ENCODE measurements at regions not wholly inside any gene's neighbourhood (a gene's known extent, or its start where the extent isn't known, plus 50 kb on each side); places are given as distances from the start of the nearest gene placed in this dataset.

DNA sequence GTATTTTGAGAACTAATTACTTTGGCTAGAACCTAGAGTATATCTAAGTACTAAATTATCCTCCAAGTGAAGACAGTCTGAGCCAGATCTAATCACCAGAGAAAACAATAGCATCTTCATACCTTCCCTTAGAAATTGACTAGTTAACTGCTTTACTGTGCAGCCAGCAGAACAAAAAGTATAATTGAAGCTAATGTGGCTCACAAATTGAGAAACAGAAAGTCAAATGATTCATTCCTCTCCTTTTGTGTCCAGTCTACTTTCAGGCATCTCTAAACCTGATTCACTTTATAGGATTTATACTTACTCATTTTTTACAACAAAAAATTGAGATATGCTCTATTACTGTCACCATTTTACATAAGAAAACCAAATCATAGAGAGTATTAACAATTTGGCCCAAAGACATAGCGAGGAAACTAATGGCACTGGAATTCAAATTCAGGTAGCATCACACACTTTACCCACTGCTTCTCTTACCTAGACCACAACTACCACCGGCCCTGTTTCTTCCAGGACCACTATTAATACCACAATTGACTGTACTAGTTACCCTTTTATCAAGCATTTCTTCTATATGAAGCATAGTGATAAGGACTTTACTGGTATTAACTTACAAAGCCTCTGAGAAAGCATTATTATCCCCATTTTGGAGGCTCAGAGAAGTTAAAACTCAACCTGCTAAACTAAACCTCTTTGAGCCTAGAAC, 1402.6 kb upstream of the TENM4 start:
- no peak for TF ChIP-seq ZNF384 (IDR thresholded peaks at IDR 0.05)
- TF ChIP-seq FOXM1 (IDR thresholded peaks at IDR 0.05; ENCODE audit: borderline replicate concordance) = no peak
- TF ChIP-seq BHLHE40 (IDR thresholded peaks at IDR 0.05; ENCODE audit: borderline replicate concordance) = no peak
- TF ChIP-seq L3MBTL2 (conservative IDR thresholded peaks at IDR 0.05) = no peak
- TF ChIP-seq CTBP1 (IDR thresholded peaks at IDR 0.05; ENCODE audit: borderline replicate concordance) = no peak
- no peak for TF ChIP-seq NFRKB (IDR thresholded peaks at IDR 0.05)
- TF ChIP-seq, protein P1, sequence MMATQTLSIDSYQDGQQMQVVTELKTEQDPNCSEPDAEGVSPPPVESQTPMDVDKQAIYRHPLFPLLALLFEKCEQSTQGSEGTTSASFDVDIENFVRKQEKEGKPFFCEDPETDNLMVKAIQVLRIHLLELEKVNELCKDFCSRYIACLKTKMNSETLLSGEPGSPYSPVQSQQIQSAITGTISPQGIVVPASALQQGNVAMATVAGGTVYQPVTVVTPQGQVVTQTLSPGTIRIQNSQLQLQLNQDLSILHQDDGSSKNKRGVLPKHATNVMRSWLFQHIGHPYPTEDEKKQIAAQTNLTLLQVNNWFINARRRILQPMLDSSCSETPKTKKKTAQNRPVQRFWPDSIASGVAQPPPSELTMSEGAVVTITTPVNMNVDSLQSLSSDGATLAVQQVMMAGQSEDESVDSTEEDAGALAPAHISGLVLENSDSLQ (IDR thresholded peaks at IDR 0.05) = no peak
- TF ChIP-seq HDGF (IDR thresholded peaks at IDR 0.05; ENCODE audit: borderline replicate concordance) = no peak
- no peak for TF ChIP-seq LEF1 (IDR thresholded peaks at IDR 0.05; ENCODE audit: borderline replicate concordance)
- no peak for TF ChIP-seq TARDBP (IDR thresholded peaks at IDR 0.05)
- TF ChIP-seq ELF4 (IDR thresholded peaks at IDR 0.05) = no peak
- CTCF ChIA-PET = no interaction called here
- POLR2A ChIA-PET = no interaction called here
- no peak for DNase-seq (ENCODE audit: extremely low spot score)

GRCh38 chr11:80842246-80842645, 1401.4 kb upstream of the TENM4 start:
- POLR2A ChIA-PET = no interaction called here

GRCh38 chr11:80841675-80842074, 1400.8 kb upstream of the TENM4 start:
- TF ChIP-seq NFRKB (IDR thresholded peaks at IDR 0.05) (no peak), FOXM1 (IDR thresholded peaks at IDR 0.05; ENCODE audit: borderline replicate concordance) (no peak), BHLHE40 (IDR thresholded peaks at IDR 0.05; ENCODE audit: borderline replicate concordance) (no peak), FOXA1 (IDR thresholded peaks at IDR 0.05) (no peak), TARDBP (IDR thresholded peaks at IDR 0.05) (no peak), SP1 (IDR thresholded peaks at IDR 0.05) (no peak)
- TF ChIP-seq, protein P1 (IDR thresholded peaks at IDR 0.05) = no peak
- no peak for DNase-seq (ENCODE audit: extremely low spot score)
- POLR2A ChIA-PET = no interaction called here
- CTCF ChIA-PET = no interaction called here

More at GRCh38 chr11:80842246-80842645, 1401.4 kb upstream of the TENM4 start:
- TF ChIP-seq ELF4 (IDR thresholded peaks at IDR 0.05) (no peak), CTBP1 (IDR thresholded peaks at IDR 0.05; ENCODE audit: borderline replicate concordance) (no peak), TARDBP (IDR thresholded peaks at IDR 0.05) (no peak), ZNF384 (IDR thresholded peaks at IDR 0.05) (no peak), L3MBTL2 (conservative IDR thresholded peaks at IDR 0.05) (no peak), LEF1 (IDR thresholded peaks at IDR 0.05; ENCODE audit: borderline replicate concordance) (no peak), HDGF (IDR thresholded peaks at IDR 0.05; ENCODE audit: borderline replicate concordance) (no peak), FOXM1 (IDR thresholded peaks at IDR 0.05; ENCODE audit: borderline replicate concordance) (no peak), FOXK2 (IDR thresholded peaks at IDR 0.05) (no peak), SP1 (IDR thresholded peaks at IDR 0.05) (no peak), ARNT (IDR thresholded peaks at IDR 0.05) (no peak), BHLHE40 (IDR thresholded peaks at IDR 0.05; ENCODE audit: borderline replicate concordance) (no peak)
- TF ChIP-seq, protein P1 (IDR thresholded peaks at IDR 0.05) = no peak
- no peak for DNase-seq (ENCODE audit: extremely low spot score)
- CTCF ChIA-PET = no interaction called here

- CTCF ChIA-PET = no interaction called here
- TF ChIP-seq FOXM1 (IDR thresholded peaks at IDR 0.05; ENCODE audit: borderline replicate concordance) (no peak), ELF4 (IDR thresholded peaks at IDR 0.05) (no peak), HDGF (IDR thresholded peaks at IDR 0.05; ENCODE audit: borderline replicate concordance) (no peak), ZNF384 (IDR thresholded peaks at IDR 0.05) (no peak), ARNT (IDR thresholded peaks at IDR 0.05) (no peak), FOXK2 (IDR thresholded peaks at IDR 0.05) (no peak), L3MBTL2 (conservative IDR thresholded peaks at IDR 0.05) (no peak), TARDBP (IDR thresholded peaks at IDR 0.05) (no peak), SUZ12 (IDR thresholded peaks at IDR 0.05) (no peak), LEF1 (IDR thresholded peaks at IDR 0.05; ENCODE audit: borderline replicate concordance) (no peak), CTBP1 (IDR thresholded peaks at IDR 0.05; ENCODE audit: borderline replicate concordance) (no peak), SP1 (IDR thresholded peaks at IDR 0.05) (no peak), BHLHE40 (IDR thresholded peaks at IDR 0.05; ENCODE audit: borderline replicate concordance) (no peak), NFRKB (IDR thresholded peaks at IDR 0.05) (no peak)
- TF ChIP-seq, protein P1 (IDR thresholded peaks at IDR 0.05) = no peak
- no peak for DNase-seq (ENCODE audit: extremely low spot score)
- POLR2A ChIA-PET = no interaction called here
These were observed 1397.3 kb upstream of the TENM4 start for GRCh38 chr11:80838153-80838552.

DNA sequence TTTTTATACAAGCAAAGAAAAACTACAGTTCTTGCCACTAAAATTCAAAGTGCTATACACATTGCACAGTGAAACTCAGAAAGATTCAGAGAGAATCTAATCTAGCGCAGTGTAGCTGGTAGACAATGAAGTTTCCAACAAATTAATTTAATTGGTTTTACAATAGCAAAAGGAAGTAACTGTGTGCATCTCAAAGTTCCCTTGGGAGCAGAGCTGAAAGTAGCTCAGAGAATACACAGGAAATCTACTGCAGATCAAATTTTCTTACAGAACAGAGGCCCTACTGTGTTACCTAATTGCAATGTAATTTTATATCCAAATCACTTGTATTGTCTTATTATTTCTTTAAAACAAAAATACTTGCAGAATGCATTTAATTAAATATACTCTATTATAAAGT, 1396.2 kb upstream of the TENM4 start:
- DNase-seq (ENCODE audit: extremely low spot score) = no peak
- CTCF ChIA-PET = no interaction called here
- TF ChIP-seq FOXM1 (IDR thresholded peaks at IDR 0.05; ENCODE audit: borderline replicate concordance) (no peak), L3MBTL2 (conservative IDR thresholded peaks at IDR 0.05) (no peak), NFRKB (IDR thresholded peaks at IDR 0.05) (no peak), SP1 (IDR thresholded peaks at IDR 0.05) (no peak), FOXK2 (IDR thresholded peaks at IDR 0.05) (no peak), LEF1 (IDR thresholded peaks at IDR 0.05; ENCODE audit: borderline replicate concordance) (no peak), ZNF384 (IDR thresholded peaks at IDR 0.05) (no peak), ELF4 (IDR thresholded peaks at IDR 0.05) (no peak)
- POLR2A ChIA-PET = no interaction called here

GRCh38 chr11:80831374-80831773, 1390.5 kb upstream of the TENM4 start:
- CTCF ChIA-PET = no interaction called here
- no peak for DNase-seq (ENCODE audit: extremely low spot score)
- POLR2A ChIA-PET = no interaction called here
- no peak for TF ChIP-seq SP1 (IDR thresholded peaks at IDR 0.05)
- no peak for TF ChIP-seq TARDBP (IDR thresholded peaks at IDR 0.05)
- TF ChIP-seq FOXA1 (IDR thresholded peaks at IDR 0.05) = no peak
- no peak for TF ChIP-seq BHLHE40 (IDR thresholded peaks at IDR 0.05; ENCODE audit: borderline replicate concordance)
- TF ChIP-seq CTBP1 (IDR thresholded peaks at IDR 0.05; ENCODE audit: borderline replicate concordance) = no peak
- TF ChIP-seq ARNT (IDR thresholded peaks at IDR 0.05) = no peak
- no peak for TF ChIP-seq ZNF384 (IDR thresholded peaks at IDR 0.05)
